ENCODE measurements at regions not wholly inside any gene's neighbourhood (a gene's known extent, or its start where the extent isn't known, plus 50 kb on each side); places are given as distances from the start of the nearest gene placed in this dataset.

- no peak for DNase-seq
- intact Hi-C loops (cut with DNase I): no loop called here
Measured at GRCh38 chr5:68521776-68522175, 306.2 kb downstream of the PIK3R1 start.

- DNase-seq: peak in 1 of 10 donors; percentile 14
- intact Hi-C loops (cut with DNase I): no loop called here
Measured at GRCh38 chr5:68522863-68523262, 307.3 kb downstream of the PIK3R1 start.

GRCh38 chr5:68528821-68529273 is 313.3 kb downstream of the PIK3R1 start:
- intact Hi-C loops (cut with DNase I): no loop called here

GRCh38 chr5:68529581-68529980 is 314.0 kb downstream of the PIK3R1 start:
- DNase-seq: no peak
- intact Hi-C loops (cut with DNase I): no loop called here

More at GRCh38 chr5:68528821-68529273, 313.3 kb downstream of the PIK3R1 start:
- no peak for DNase-seq

GRCh38 chr5:68531970-68532369 is 316.4 kb downstream of the PIK3R1 start:
- no peak for DNase-seq
- intact Hi-C loops (cut with DNase I): no loop called here

- intact Hi-C loops (cut with DNase I): no loop called here
Measured at GRCh38 chr5:68533051-68533450, 317.5 kb downstream of the PIK3R1 start.

GRCh38 chr5:68533571-68534084 is 318.1 kb downstream of the PIK3R1 start:
- intact Hi-C loops (cut with DNase I): no loop called here
- DNase-seq: no peak

More at GRCh38 chr5:68533051-68533450, 317.5 kb downstream of the PIK3R1 start:
- no peak for DNase-seq

- intact Hi-C loops (cut with DNase I): no loop called here
- DNase-seq: peak; percentile 30 to 95 (median 74)
Measured at GRCh38 chr5:68534131-68534940, 318.8 kb downstream of the PIK3R1 start.

- intact Hi-C loops (cut with DNase I): no loop called here
- DNase-seq: no peak
Measured at GRCh38 chr5:68534956-68535520, 319.5 kb downstream of the PIK3R1 start.

- intact Hi-C loops (cut with DNase I): no loop called here
- peak in 1 of 10 donors; percentile 17 for DNase-seq
Measured at GRCh38 chr5:68538814-68539420, 323.4 kb downstream of the PIK3R1 start.

GRCh38 chr5:68540798-68541590 is 325.4 kb downstream of the PIK3R1 start:
- no peak for DNase-seq
- intact Hi-C loops (cut with DNase I): no loop called here

GRCh38 chr5:68542207-68542606 is 326.7 kb downstream of the PIK3R1 start:
- intact Hi-C loops (cut with DNase I): no loop called here
- DNase-seq: no peak

- intact Hi-C loops (cut with DNase I): no loop called here
- DNase-seq: no peak
Measured at GRCh38 chr5:68543212-68543611, 327.7 kb downstream of the PIK3R1 start.

- intact Hi-C loops (cut with DNase I): no loop called here
- DNase-seq: no peak
Measured at GRCh38 chr5:68544091-68544647, 328.6 kb downstream of the PIK3R1 start.

- no peak for DNase-seq
- intact Hi-C loops (cut with DNase I): no loop called here
Measured at GRCh38 chr5:68544648-68545552, 329.3 kb downstream of the PIK3R1 start.

- intact Hi-C loops (cut with DNase I): no loop called here
- no peak for DNase-seq
Measured at GRCh38 chr5:68545636-68546295, 330.2 kb downstream of the PIK3R1 start.

GRCh38 chr5:68547056-68547455 is 331.5 kb downstream of the PIK3R1 start:
- intact Hi-C loops (cut with DNase I): no loop called here
- DNase-seq: no peak

GRCh38 chr5:68547622-68548021 is 332.1 kb downstream of the PIK3R1 start:
- intact Hi-C loops (cut with DNase I): no loop called here
- DNase-seq: no peak
